Endothelial cell of umbilical vein (primary cell): ENCODE measurements at regions not wholly inside any gene's neighbourhood (a gene's known extent, or its start where the extent isn't known, plus 50 kb on each side); places are given as distances from the start of the nearest gene placed in this dataset.

Experiments
- EZH2 ChIP-seq: IDR thresholded peaks from 2 replicates; pipeline ENCODE4 v1.6.1; 2012; ENCODE audit warnings: borderline replicate concordance, low read depth, mild to moderate bottlenecking, moderate library complexity, low read length, inconsistent platforms; ENCODE audit not compliant: severe bottlenecking
- FOS ChIP-seq: IDR thresholded peaks from 2 replicates; pipeline ENCODE4 v1.6.1; 2011; ENCODE audit warnings: mild to moderate bottlenecking, low read length, moderate library complexity, borderline replicate concordance; ENCODE audit not compliant: insufficient read depth
- JUN ChIP-seq: IDR thresholded peaks from 2 replicates; pipeline ENCODE4 v1.6.1; 2011; ENCODE audit warnings: borderline replicate concordance, low read depth; ENCODE audit not compliant: insufficient read length, insufficient read depth
- POLR2A ChIP-seq: IDR thresholded peaks from 2 replicates; pipeline ENCODE4 v1.6.1; 2012; ENCODE audit warnings: low read depth, mild to moderate bottlenecking, control low read depth, low read length
- POLR2AphosphoS5 ChIP-seq: IDR thresholded peaks from 2 replicates; pipeline ENCODE4 v1.6.1; 2012; ENCODE audit warnings: low read depth, mild to moderate bottlenecking, control low read depth, low read length, moderate library complexity; ENCODE audit not compliant: insufficient read depth
- TF ChIP-seq, protein P1 (sequence below), 2 donors: IDR thresholded peaks; 1 replicate in 1 of 2; 2 replicates in 1 of 2; pipeline ENCODE4 v1.5.1; 2011; ENCODE audit warnings: low read length in 2 of 2, mild to moderate bottlenecking in 2 of 2, moderate library complexity in 2 of 2, control low read depth in 1 of 2, inconsistent platforms in 1 of 2, low read depth in 1 of 2; ENCODE audit not compliant: insufficient read depth in 1 of 2; ENCODE audit errors: extremely low read depth in 1 of 2
- TF ChIP-seq, protein P2 (sequence below): IDR thresholded peaks from 2 replicates; pipeline ENCODE4 v1.6.1; 2011; ENCODE audit not compliant: insufficient read depth, insufficient read length

DNA sequence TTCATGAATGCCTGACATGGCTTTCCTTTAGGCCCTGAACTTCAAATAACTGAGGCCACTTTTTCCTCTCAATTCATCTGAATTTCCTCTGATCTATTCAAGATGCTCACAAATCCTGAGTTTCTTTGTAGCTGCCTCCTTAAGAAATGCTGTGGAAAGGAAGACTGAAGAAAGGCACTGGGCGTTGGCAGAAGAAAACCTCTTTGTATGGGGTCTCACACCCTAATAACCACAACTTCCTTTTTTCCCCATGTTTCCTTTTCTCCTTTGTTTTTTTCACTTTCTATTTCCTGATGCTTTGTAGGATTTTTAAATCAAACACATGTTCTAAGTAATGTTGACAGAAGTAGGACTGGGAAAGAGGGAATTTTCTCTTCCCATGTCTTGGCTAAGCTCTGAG, 447.4 kb downstream of the CMPK2 start:
- no peak for TF ChIP-seq FOS
- TF ChIP-seq, protein P1, sequence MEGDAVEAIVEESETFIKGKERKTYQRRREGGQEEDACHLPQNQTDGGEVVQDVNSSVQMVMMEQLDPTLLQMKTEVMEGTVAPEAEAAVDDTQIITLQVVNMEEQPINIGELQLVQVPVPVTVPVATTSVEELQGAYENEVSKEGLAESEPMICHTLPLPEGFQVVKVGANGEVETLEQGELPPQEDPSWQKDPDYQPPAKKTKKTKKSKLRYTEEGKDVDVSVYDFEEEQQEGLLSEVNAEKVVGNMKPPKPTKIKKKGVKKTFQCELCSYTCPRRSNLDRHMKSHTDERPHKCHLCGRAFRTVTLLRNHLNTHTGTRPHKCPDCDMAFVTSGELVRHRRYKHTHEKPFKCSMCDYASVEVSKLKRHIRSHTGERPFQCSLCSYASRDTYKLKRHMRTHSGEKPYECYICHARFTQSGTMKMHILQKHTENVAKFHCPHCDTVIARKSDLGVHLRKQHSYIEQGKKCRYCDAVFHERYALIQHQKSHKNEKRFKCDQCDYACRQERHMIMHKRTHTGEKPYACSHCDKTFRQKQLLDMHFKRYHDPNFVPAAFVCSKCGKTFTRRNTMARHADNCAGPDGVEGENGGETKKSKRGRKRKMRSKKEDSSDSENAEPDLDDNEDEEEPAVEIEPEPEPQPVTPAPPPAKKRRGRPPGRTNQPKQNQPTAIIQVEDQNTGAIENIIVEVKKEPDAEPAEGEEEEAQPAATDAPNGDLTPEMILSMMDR (IDR thresholded peaks at IDR 0.05; ENCODE audit: extremely low read depth in 1 of 2, insufficient read depth in 1 of 2, low read depth in 1 of 2, low read length in 2 of 2) = no peak
- TF ChIP-seq, protein P2, sequence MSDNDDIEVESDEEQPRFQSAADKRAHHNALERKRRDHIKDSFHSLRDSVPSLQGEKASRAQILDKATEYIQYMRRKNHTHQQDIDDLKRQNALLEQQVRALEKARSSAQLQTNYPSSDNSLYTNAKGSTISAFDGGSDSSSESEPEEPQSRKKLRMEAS = no peak
- no peak for TF ChIP-seq POLR2AphosphoS5
- no peak for TF ChIP-seq EZH2
- TF ChIP-seq POLR2A = no peak
- TF ChIP-seq JUN = no peak
